ENCODE measurements at regions not wholly inside any gene's neighbourhood (a gene's known extent, or its start where the extent isn't known, plus 50 kb on each side); places are given as distances from the start of the nearest gene placed in this dataset.

GRCh38 chr3:28780480-28780879, 431.9 kb upstream of the AZI2 start:
- no peak for DNase-seq
- Histone ChIP-seq H3K36me3 (ENCODE audit: low read depth, low read length) (no peaks in the 10 kb centered on the region), H3K9me2 (replicated peaks; ENCODE audit: low read length) (no peaks in the 10 kb centered on the region), H3K79me2 (ENCODE audit: low read length) (no peaks in the 10 kb centered on the region), H3K27me3 (ENCODE audit: low read length) (peaks cover 32% of the 10 kb centered on the region), H3F3A (ENCODE audit: low read length, unreplicated experiment) (no peaks in the 10 kb centered on the region), H3K9ac (ENCODE audit: low read length) (no peak overlapping the region), H3K9me3 (ENCODE audit: low read length) (no peaks in the 10 kb centered on the region), H3K27ac (ENCODE audit: low read length) (no peak overlapping the region), H3K4me3 (ENCODE audit: low read length) (no peak overlapping the region), H3K4me1 (ENCODE audit: insufficient read depth, low read length) (no peaks in the 10 kb centered on the region), H4K20me1 (ENCODE audit: low read length) (no peaks in the 10 kb centered on the region), H3K4me2 (ENCODE audit: low read length) (no peak overlapping the region), H2AFZ (ENCODE audit: low read length) (no peak overlapping the region)
- intact Hi-C loops (cut with micrococcal nuclease) = no loop called here
- CTCF ChIA-PET = no interaction called here
- ATAC-seq = no peak
- POLR2A ChIA-PET (ENCODE audit: unreplicated experiment) = no interaction called here
- no TSS peak for BruUV-seq (replicated peaks)
- TF ChIP-seq CTCF (conservative IDR thresholded peaks at IDR 0.05; ENCODE audit: low read depth, low read length) = no peak
- no peak for TF ChIP-seq EZH2phosphoT487 (IDR thresholded peaks at IDR 0.05; ENCODE audit: borderline replicate concordance, low read length)
- TF ChIP-seq EZH2 (IDR thresholded peaks at IDR 0.05; ENCODE audit: low read length, unreplicated experiment) = no peak

GRCh38 chr3:28781053-28781452, 432.4 kb upstream of the AZI2 start:
- Histone ChIP-seq H3K9me3 (ENCODE audit: low read length) (no peaks in the 10 kb centered on the region), H3K27ac (ENCODE audit: low read length) (no peak overlapping the region), H3K27me3 (ENCODE audit: low read length) (peaks cover 32% of the 10 kb centered on the region), H3K9ac (ENCODE audit: low read length) (no peak overlapping the region), H2AFZ (ENCODE audit: low read length) (no peak overlapping the region), H3K79me2 (ENCODE audit: low read length) (no peaks in the 10 kb centered on the region), H3K36me3 (ENCODE audit: low read depth, low read length) (no peaks in the 10 kb centered on the region), H3K4me3 (ENCODE audit: low read length) (no peak overlapping the region), H4K20me1 (ENCODE audit: low read length) (no peaks in the 10 kb centered on the region), H3K4me1 (ENCODE audit: insufficient read depth, low read length) (no peaks in the 10 kb centered on the region), H3K9me2 (replicated peaks; ENCODE audit: low read length) (no peaks in the 10 kb centered on the region), H3K4me2 (ENCODE audit: low read length) (no peak overlapping the region), H3F3A (ENCODE audit: low read length, unreplicated experiment) (no peaks in the 10 kb centered on the region)
- POLR2A ChIA-PET (ENCODE audit: unreplicated experiment) = no interaction called here
- intact Hi-C loops (cut with micrococcal nuclease) = no loop called here
- TF ChIP-seq EZH2phosphoT487 (IDR thresholded peaks at IDR 0.05; ENCODE audit: borderline replicate concordance, low read length) = no peak
- no peak for TF ChIP-seq CTCF (conservative IDR thresholded peaks at IDR 0.05; ENCODE audit: low read depth, low read length)
- ATAC-seq (no peak), DNase-seq (no peak)
- no TSS peak for BruUV-seq (replicated peaks)
- CTCF ChIA-PET = no interaction called here

- no peaks in the 10 kb centered on the region for H3K36me3 ChIP-seq (ENCODE audit: low read depth, low read length)
- BruUV-seq (replicated peaks) = no TSS peak
- H3K4me3 ChIP-seq (ENCODE audit: low read length) = no peak overlapping the region
- no peak for DNase-seq
- no peaks in the 10 kb centered on the region for H3K9me3 ChIP-seq (ENCODE audit: low read length)
- no peak overlapping the region for H3K4me2 ChIP-seq (ENCODE audit: low read length)
- POLR2A ChIA-PET (ENCODE audit: unreplicated experiment) = no interaction called here
- no peaks in the 10 kb centered on the region for H3K9me2 ChIP-seq (replicated peaks; ENCODE audit: low read length)
- intact Hi-C loops (cut with micrococcal nuclease) = no loop called here
- no peak overlapping the region for H3K27ac ChIP-seq (ENCODE audit: low read length)
- CTCF ChIA-PET = no interaction called here
- no peak overlapping the region for H2AFZ ChIP-seq (ENCODE audit: low read length)
- H3K9ac ChIP-seq (ENCODE audit: low read length) = no peak overlapping the region
- no peaks in the 10 kb centered on the region for H4K20me1 ChIP-seq (ENCODE audit: low read length)
- TF ChIP-seq CTCF (conservative IDR thresholded peaks at IDR 0.05; ENCODE audit: low read depth, low read length) (no peak), EZH2phosphoT487 (IDR thresholded peaks at IDR 0.05; ENCODE audit: borderline replicate concordance, low read length) (no peak), EZH2 (IDR thresholded peaks at IDR 0.05; ENCODE audit: low read length, unreplicated experiment) (no peak)
- no peaks in the 10 kb centered on the region for H3K79me2 ChIP-seq (ENCODE audit: low read length)
- no peaks in the 10 kb centered on the region for H3F3A ChIP-seq (ENCODE audit: low read length, unreplicated experiment)
- H3K4me1 ChIP-seq (ENCODE audit: insufficient read depth, low read length) = no peaks in the 10 kb centered on the region
- no peak for ATAC-seq
- H3K27me3 ChIP-seq (ENCODE audit: low read length) = 0 out of 2 replicates have a peak, but pooled peaks cover 6% of the 10 kb centered on the region
These were observed 437.8 kb upstream of the AZI2 start for GRCh38 chr3:28786446-28786845.
